ENCODE measurements at regions not wholly inside any gene's neighbourhood (a gene's known extent, or its start where the extent isn't known, plus 50 kb on each side); places are given as distances from the start of the nearest gene placed in this dataset.

GRCh38 chr14:29370024-29370423 is 557.6 kb downstream of the PRKD1 start:
- Histone ChIP-seq H3K9me3 (peaks cover 3% of the 10 kb centered on the region), H3K4me1 (replicated peaks) (no peaks in the 10 kb centered on the region), H3K27me3 (replicated peaks; ENCODE audit: insufficient read depth) (no peaks in the 10 kb centered on the region), H3K4me3 (no peak overlapping the region), H3K36me3 (no peaks in the 10 kb centered on the region), H3K27ac (no peak overlapping the region)
- no peak for DNase-seq (ENCODE audit: low spot score)
- WGBS = 90% methylated on average over 2 of the region's 2 CpGs
- TF ChIP-seq POLR2A (IDR thresholded peaks at IDR 0.05) (no peak), CTCF (IDR thresholded peaks at IDR 0.05) (no peak), POLR2AphosphoS5 (IDR thresholded peaks at IDR 0.05) (no peak)
- intact Hi-C loops (cut with DNase I) = no loop called here

- Histone ChIP-seq H3K27me3 (replicated peaks; ENCODE audit: insufficient read depth) (no peaks in the 10 kb centered on the region), H3K27ac (no peak overlapping the region), H3K36me3 (no peaks in the 10 kb centered on the region), H3K4me1 (replicated peaks) (no peaks in the 10 kb centered on the region), H3K9me3 (peaks cover 3% of the 10 kb centered on the region), H3K4me3 (no peak overlapping the region)
- intact Hi-C loops (cut with DNase I) = no loop called here
- TF ChIP-seq POLR2AphosphoS5 (IDR thresholded peaks at IDR 0.05) (no peak), POLR2A (IDR thresholded peaks at IDR 0.05) (no peak), CTCF (IDR thresholded peaks at IDR 0.05) (no peak)
- no peak for DNase-seq (ENCODE audit: low spot score)
- WGBS = 55% methylated on average over 4 of the region's 4 CpGs
Measured at GRCh38 chr14:29376237-29376636, 551.4 kb downstream of the PRKD1 start.

- Histone ChIP-seq H3K27me3 (replicated peaks; ENCODE audit: insufficient read depth) (no peaks in the 10 kb centered on the region), H3K4me3 (no peak overlapping the region), H3K36me3 (no peaks in the 10 kb centered on the region), H3K9me3 (no peaks in the 10 kb centered on the region), H3K4me1 (replicated peaks) (no peaks in the 10 kb centered on the region), H3K27ac (no peak overlapping the region)
- intact Hi-C loops (cut with DNase I) = no loop called here
- no peak for DNase-seq (ENCODE audit: low spot score)
- no peak for TF ChIP-seq POLR2A (IDR thresholded peaks at IDR 0.05)
- TF ChIP-seq POLR2AphosphoS5 (IDR thresholded peaks at IDR 0.05) = no peak
- no peak for TF ChIP-seq CTCF (IDR thresholded peaks at IDR 0.05)
- 86% methylated on average over 12 of the region's 12 CpGs for WGBS
Measured at GRCh38 chr14:29380826-29381225, 546.8 kb downstream of the PRKD1 start.

GRCh38 chr14:29388571-29388970 is 539.1 kb downstream of the PRKD1 start:
- intact Hi-C loops (cut with DNase I) = no loop called here
- TF ChIP-seq CTCF (IDR thresholded peaks at IDR 0.05) (no peak), POLR2A (IDR thresholded peaks at IDR 0.05) (no peak), POLR2AphosphoS5 (IDR thresholded peaks at IDR 0.05) (no peak)

GRCh38 chr14:29390081-29390832 is 537.4 kb downstream of the PRKD1 start:
- TF ChIP-seq POLR2A (IDR thresholded peaks at IDR 0.05) = no peak
- no peak for TF ChIP-seq CTCF (IDR thresholded peaks at IDR 0.05)
- TF ChIP-seq POLR2AphosphoS5 (IDR thresholded peaks at IDR 0.05) = no peak
- H3K4me1 ChIP-seq (replicated peaks) = no peaks in the 10 kb centered on the region
- H3K36me3 ChIP-seq = no peaks in the 10 kb centered on the region
- H3K27me3 ChIP-seq (replicated peaks; ENCODE audit: insufficient read depth) = no peaks in the 10 kb centered on the region
- no peak overlapping the region for H3K27ac ChIP-seq
- H3K9me3 ChIP-seq = no peaks in the 10 kb centered on the region
- no peak overlapping the region for H3K4me3 ChIP-seq
- DNase-seq (ENCODE audit: low spot score) = no peak
- intact Hi-C loops (cut with DNase I) = no loop called here
- WGBS = 15% methylated on average over 16 of the region's 16 CpGs

More at GRCh38 chr14:29388571-29388970, 539.1 kb downstream of the PRKD1 start:
- Histone ChIP-seq H3K27ac (no peak overlapping the region), H3K9me3 (no peaks in the 10 kb centered on the region), H3K4me3 (no peak overlapping the region), H3K27me3 (replicated peaks; ENCODE audit: insufficient read depth) (no peaks in the 10 kb centered on the region), H3K4me1 (replicated peaks) (no peaks in the 10 kb centered on the region), H3K36me3 (no peaks in the 10 kb centered on the region)
- DNase-seq (ENCODE audit: low spot score) = no peak
- 75% methylated on average over 2 of the region's 2 CpGs for WGBS
